DND-41 (cell line): ENCODE measurements at regions not wholly inside any gene's neighbourhood (a gene's known extent, or its start where the extent isn't known, plus 50 kb on each side); places are given as distances from the start of the nearest gene placed in this dataset.

Experiments
- EZH2 ChIP-seq: IDR thresholded peaks from 3 replicates; pipeline ENCODE4 v1.6.1; 2012; ENCODE audit warnings: borderline replicate concordance, low read depth, mild to moderate bottlenecking, moderate library complexity, low read length, inconsistent platforms; ENCODE audit not compliant: severe bottlenecking
- TF ChIP-seq, protein P1 (sequence below): IDR thresholded peaks from 2 replicates; pipeline ENCODE4 v1.5.1; 2012; ENCODE audit warnings: borderline replicate concordance, low read length, moderate library complexity, mild to moderate bottlenecking; ENCODE audit not compliant: poor library complexity, severe bottlenecking; ENCODE audit errors: extremely low read depth

DNA sequence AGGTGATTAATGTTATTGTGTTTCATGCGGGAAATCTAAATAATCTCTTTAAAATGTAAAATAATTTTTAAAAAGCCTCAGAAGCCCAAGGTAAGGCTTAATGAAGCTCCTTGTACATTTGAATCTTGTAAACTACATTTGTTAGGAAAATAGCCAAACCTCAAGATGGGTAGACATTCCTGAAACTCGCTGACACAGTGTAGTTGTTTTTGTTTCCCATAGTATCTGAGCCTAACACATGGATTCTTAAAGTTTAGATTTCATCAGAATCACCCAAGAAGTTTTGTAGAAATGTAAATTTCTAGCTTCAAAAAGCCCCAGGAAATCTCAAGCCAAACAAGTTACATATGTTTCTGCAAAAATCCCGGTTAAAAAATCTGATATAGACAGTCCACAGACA is 1221.1 kb upstream of the ACVR2A start:
- TF ChIP-seq, protein P1, sequence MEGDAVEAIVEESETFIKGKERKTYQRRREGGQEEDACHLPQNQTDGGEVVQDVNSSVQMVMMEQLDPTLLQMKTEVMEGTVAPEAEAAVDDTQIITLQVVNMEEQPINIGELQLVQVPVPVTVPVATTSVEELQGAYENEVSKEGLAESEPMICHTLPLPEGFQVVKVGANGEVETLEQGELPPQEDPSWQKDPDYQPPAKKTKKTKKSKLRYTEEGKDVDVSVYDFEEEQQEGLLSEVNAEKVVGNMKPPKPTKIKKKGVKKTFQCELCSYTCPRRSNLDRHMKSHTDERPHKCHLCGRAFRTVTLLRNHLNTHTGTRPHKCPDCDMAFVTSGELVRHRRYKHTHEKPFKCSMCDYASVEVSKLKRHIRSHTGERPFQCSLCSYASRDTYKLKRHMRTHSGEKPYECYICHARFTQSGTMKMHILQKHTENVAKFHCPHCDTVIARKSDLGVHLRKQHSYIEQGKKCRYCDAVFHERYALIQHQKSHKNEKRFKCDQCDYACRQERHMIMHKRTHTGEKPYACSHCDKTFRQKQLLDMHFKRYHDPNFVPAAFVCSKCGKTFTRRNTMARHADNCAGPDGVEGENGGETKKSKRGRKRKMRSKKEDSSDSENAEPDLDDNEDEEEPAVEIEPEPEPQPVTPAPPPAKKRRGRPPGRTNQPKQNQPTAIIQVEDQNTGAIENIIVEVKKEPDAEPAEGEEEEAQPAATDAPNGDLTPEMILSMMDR = no peak
- no peak for TF ChIP-seq EZH2
